B cell (primary cell): ENCODE measurements at regions not wholly inside any gene's neighbourhood (a gene's known extent, or its start where the extent isn't known, plus 50 kb on each side); places are given as distances from the start of the nearest gene placed in this dataset.

ENCODE experiments used
- ATAC-seq: fragments of 200-7000 bp; cut with Tn5 transposase; one replicate; pipeline ENCODE4 v1.10.0; 2021; ENCODE audit warnings: low read depth, mild to moderate bottlenecking, moderate number of reproducible peaks, moderate library complexity
- CTCF ChIA-PET: fragments of 350-600 bp; sonication (Branson Sonifier 250); formaldehyde crosslinking; loops from one replicate; lab custom pipeline; 2021; ENCODE audit warnings: antibody characterized with exemption, inconsistent platforms; lab: Charles Lee
- POLR2A ChIA-PET: fragments of 350-600 bp; sonication (Branson Sonifier 250); formaldehyde crosslinking; loops from one replicate; lab custom pipeline; 2021; ENCODE audit warnings: antibody characterized with exemption; lab: Charles Lee
- DNase-seq: peaks from one replicate; pipeline ENCODE4 v3.0.0; 2013
- H2AFZ ChIP-seq: 2 replicates; pipeline ENCODE4 v1.6.1; 2012; ENCODE audit warnings: mild to moderate bottlenecking, low read depth, low read length; ENCODE audit not compliant: insufficient read depth, poor library complexity, severe bottlenecking
- H3K27ac ChIP-seq, 2 donors: 1 replicate in 1 of 2; 2 replicates in 1 of 2; pipeline ENCODE4 v1.5.1; 2012 to 2013; ENCODE audit warnings: low read length in 2 of 2, mild to moderate bottlenecking in 2 of 2, moderate library complexity in 1 of 2
- H3K27me3 ChIP-seq, 4 experiments: fragments of 200-600 bp in 1 of 4; sonication (generic) in 1 of 4; replicated peaks in 1 of 4; 1 replicate in 2 of 4; 2 replicates in 2 of 4; pipeline versions ENCODE4 v1.6.1 to v1.7.0; 2013 to 2016; ENCODE audit warnings: low read length in 3 of 4, mild to moderate bottlenecking in 2 of 4, mixed read lengths in 1 of 4, moderate library complexity in 1 of 4; ENCODE audit not compliant: insufficient read depth in 4 of 4, control insufficient read depth in 3 of 4; ENCODE audit errors: control extremely low read depth in 1 of 4
- H3K36me3 ChIP-seq, 2 experiments: replicated peaks in 1 of 2; 1 replicate in 1 of 2; 2 replicates in 1 of 2; pipeline versions ENCODE4 v1.6.1 to v1.7.1; 2013; ENCODE audit warnings: low read length in 1 of 2; ENCODE audit not compliant: insufficient read depth in 2 of 2, control insufficient read depth in 1 of 2; ENCODE audit errors: control extremely low read depth in 1 of 2, extremely low read depth in 1 of 2
- H3K4me1 ChIP-seq, 2 donors: fragments of 200-600 bp in 1 of 2; sonication (generic) in 1 of 2; 1 replicate in 1 of 2; 2 replicates in 1 of 2; pipeline versions ENCODE4 v1.5.1 to v1.6.1; 2013 to 2017; ENCODE audit warnings: low read length in 2 of 2; ENCODE audit not compliant: control insufficient read depth in 2 of 2, insufficient read depth in 2 of 2
- H3K4me2 ChIP-seq: replicated peaks from 2 replicates; pipeline ENCODE3; 2012; ENCODE audit warnings: mild to moderate bottlenecking, low read depth, low read length; ENCODE audit not compliant: poor library complexity, severe bottlenecking
- H3K4me3 ChIP-seq, 5 experiments: fragments of 200-600 bp in 1 of 5; sonication (generic) in 1 of 5; 1 replicate in 3 of 5; 2 replicates in 2 of 5; pipeline versions ENCODE4 v1.5.1 to v1.7.0; 2011 to 2016; ENCODE audit warnings: low read length in 4 of 5, mild to moderate bottlenecking in 4 of 5, low read depth in 2 of 5, control low read depth in 1 of 5, moderate library complexity in 1 of 5; ENCODE audit not compliant: insufficient read depth in 1 of 5; ENCODE audit errors: control extremely low read depth in 1 of 5, extremely low read depth in 1 of 5
- H3K79me2 ChIP-seq: fragments of 200-600 bp; sonication (generic); one replicate; pipeline ENCODE4 v1.6.0; 2016; ENCODE audit warnings: low read length; ENCODE audit not compliant: control insufficient read depth, insufficient read depth
- H3K9ac ChIP-seq: fragments of 200-600 bp; sonication (generic); 2 replicates; pipeline ENCODE4 v1.6.1; 2017; ENCODE audit warnings: mild to moderate bottlenecking, low read length, moderate library complexity
- H3K9me3 ChIP-seq, 3 donors: one replicate each; pipeline versions ENCODE4 v1.6.1 to v1.7.1; 2013; ENCODE audit warnings: low read length in 2 of 3; ENCODE audit not compliant: control insufficient read depth in 2 of 3, insufficient read depth in 1 of 3; ENCODE audit errors: control extremely low read depth in 1 of 3
- H4K20me1 ChIP-seq: 2 replicates; pipeline ENCODE4 v1.6.0; 2012; ENCODE audit warnings: mild to moderate bottlenecking, low read length; ENCODE audit not compliant: insufficient read depth, control insufficient read depth, poor library complexity, severe bottlenecking
- H3K27ac Mint-ChIP-seq: one replicate; pipeline ENCODE4 v1.8.0; 2021; ENCODE audit warnings: mixed read lengths
- H3K27me3 Mint-ChIP-seq: one replicate; pipeline ENCODE4 v1.8.0; 2021; ENCODE audit warnings: mixed read lengths
- H3K4me1 Mint-ChIP-seq: one replicate; pipeline ENCODE4 v1.8.0; 2021; ENCODE audit warnings: mixed read lengths
- H3K4me3 Mint-ChIP-seq: one replicate; pipeline ENCODE4 v1.8.0; 2021; ENCODE audit warnings: mixed read lengths
- H3K9me3 Mint-ChIP-seq: one replicate; pipeline ENCODE4 v1.8.0; 2022; ENCODE audit warnings: mixed read lengths; ENCODE audit not compliant: insufficient read depth
- EZH2 ChIP-seq: IDR thresholded peaks from 2 replicates; pipeline ENCODE4 v1.6.1; 2012; ENCODE audit warnings: borderline replicate concordance, low read depth, mild to moderate bottlenecking, moderate library complexity, low read length; ENCODE audit not compliant: insufficient read depth, poor library complexity, severe bottlenecking
- WGBS: methylation state at CpG from one replicate; pipeline ENCODE4 v1.1.5; 2013; ENCODE audit warnings: missing lambda C conversion rate; ENCODE audit not compliant: insufficient coverage; 5-methylcytosine and 5-hydroxymethylcytosine counted together
- intact Hi-C: fragments of 100-400 bp; cut with micrococcal nuclease; formaldehyde crosslinking; loops from one replicate; pipeline ENCODE4 v1.10.0; 2022
- TF ChIP-seq, protein P1 (sequence below): fragments of 200-600 bp; IDR thresholded peaks from one replicate; pipeline ENCODE4 v1.8.0; 2022; ENCODE audit warnings: antibody characterized with exemption, mild to moderate bottlenecking

DNA sequence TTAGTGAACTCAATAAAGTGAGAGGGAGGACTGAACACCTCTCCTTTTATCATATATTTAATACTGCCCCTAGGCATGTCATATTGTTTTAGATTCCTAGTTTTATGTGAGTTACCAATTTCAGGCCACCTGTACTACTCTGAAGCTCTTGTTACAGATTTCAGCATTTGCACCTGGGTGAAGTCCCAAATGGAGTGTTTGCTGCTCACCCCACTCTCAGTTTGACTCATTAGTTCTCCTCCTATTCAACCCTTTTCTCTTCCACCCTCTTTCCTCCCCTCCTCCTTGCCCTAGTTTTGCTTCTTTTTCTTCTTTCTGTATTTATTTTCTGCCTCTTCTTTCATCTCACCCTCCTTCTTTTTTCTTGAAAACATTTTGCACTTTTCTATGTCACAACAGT lies 1852.2 kb upstream of the IGFBP7 start:
- no peak overlapping the region for H3K27ac ChIP-seq
- H4K20me1 ChIP-seq: no peaks in the 10 kb centered on the region
- H2AFZ ChIP-seq: no peak overlapping the region
- H3K4me3 Mint-ChIP-seq: no peak overlapping the region
- POLR2A ChIA-PET: no interaction called here
- no peaks in the 10 kb centered on the region for H3K27me3 ChIP-seq
- H3K4me1 ChIP-seq: no peaks in the 10 kb centered on the region
- H3K9me3 ChIP-seq: peaks cover 0 to 1% (median 0%) of the 10 kb centered on the region in 3 donors
- H3K27ac Mint-ChIP-seq: no peak overlapping the region
- no peaks in the 10 kb centered on the region for H3K27me3 Mint-ChIP-seq
- no peak overlapping the region for H3K9ac ChIP-seq
- TF ChIP-seq, protein P1, sequence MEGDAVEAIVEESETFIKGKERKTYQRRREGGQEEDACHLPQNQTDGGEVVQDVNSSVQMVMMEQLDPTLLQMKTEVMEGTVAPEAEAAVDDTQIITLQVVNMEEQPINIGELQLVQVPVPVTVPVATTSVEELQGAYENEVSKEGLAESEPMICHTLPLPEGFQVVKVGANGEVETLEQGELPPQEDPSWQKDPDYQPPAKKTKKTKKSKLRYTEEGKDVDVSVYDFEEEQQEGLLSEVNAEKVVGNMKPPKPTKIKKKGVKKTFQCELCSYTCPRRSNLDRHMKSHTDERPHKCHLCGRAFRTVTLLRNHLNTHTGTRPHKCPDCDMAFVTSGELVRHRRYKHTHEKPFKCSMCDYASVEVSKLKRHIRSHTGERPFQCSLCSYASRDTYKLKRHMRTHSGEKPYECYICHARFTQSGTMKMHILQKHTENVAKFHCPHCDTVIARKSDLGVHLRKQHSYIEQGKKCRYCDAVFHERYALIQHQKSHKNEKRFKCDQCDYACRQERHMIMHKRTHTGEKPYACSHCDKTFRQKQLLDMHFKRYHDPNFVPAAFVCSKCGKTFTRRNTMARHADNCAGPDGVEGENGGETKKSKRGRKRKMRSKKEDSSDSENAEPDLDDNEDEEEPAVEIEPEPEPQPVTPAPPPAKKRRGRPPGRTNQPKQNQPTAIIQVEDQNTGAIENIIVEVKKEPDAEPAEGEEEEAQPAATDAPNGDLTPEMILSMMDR: no peak
- TF ChIP-seq EZH2: no peak
- CTCF ChIA-PET: no interaction called here
- H3K4me1 Mint-ChIP-seq: no peaks in the 10 kb centered on the region
- DNase-seq (no peak), ATAC-seq (no peak)
- no peaks in the 10 kb centered on the region for H3K36me3 ChIP-seq
- no peak overlapping the region for H3K4me2 ChIP-seq
- intact Hi-C loops: no loop called here
- no peak overlapping the region for H3K4me3 ChIP-seq
- H3K9me3 Mint-ChIP-seq: no peaks in the 10 kb centered on the region
- H3K79me2 ChIP-seq: no peaks in the 10 kb centered on the region

DNA sequence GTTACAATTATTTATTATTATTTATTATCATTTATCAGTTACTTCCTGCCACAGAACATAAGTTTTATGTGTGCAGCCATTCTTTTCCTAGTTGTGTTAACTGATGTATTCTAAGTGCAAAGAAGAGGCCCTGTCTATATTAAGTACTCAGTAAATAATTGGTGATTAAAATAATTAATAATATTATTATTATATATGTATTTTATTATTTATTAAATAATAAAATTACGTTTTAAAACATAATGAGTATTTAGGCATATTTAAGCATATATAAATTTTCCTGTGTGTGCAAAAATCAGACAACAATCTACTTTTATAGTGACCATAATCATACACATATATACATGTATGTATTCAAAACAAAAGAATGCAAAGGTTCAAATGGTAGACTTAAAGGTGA lies 1871.6 kb upstream of the IGFBP7 start:
- no peak overlapping the region for H3K4me3 ChIP-seq
- ChIA-PET POLR2A (no interaction called here), CTCF (no interaction called here)
- Mint-ChIP-seq H3K27me3 (no peaks in the 10 kb centered on the region), H3K9me3 (no peaks in the 10 kb centered on the region), H3K4me3 (no peak overlapping the region), H3K27ac (no peak overlapping the region), H3K4me1 (no peaks in the 10 kb centered on the region)
- DNase-seq (no peak), ATAC-seq (no peak)
- H2AFZ ChIP-seq: no peak overlapping the region
- no CpG with 5 or more reads among the region's 1 CpG for WGBS
- H3K36me3 ChIP-seq: no peaks in the 10 kb centered on the region
- H4K20me1 ChIP-seq: no peaks in the 10 kb centered on the region
- no peaks in the 10 kb centered on the region for H3K4me1 ChIP-seq
- H3K4me2 ChIP-seq: no peak overlapping the region
- H3K27me3 ChIP-seq: no peaks in the 10 kb centered on the region
- intact Hi-C loops: no loop called here
- H3K9ac ChIP-seq: no peak overlapping the region
- TF ChIP-seq, protein P1: no peak
- no peak for TF ChIP-seq EZH2
- H3K9me3 ChIP-seq: peaks cover 0 to 2% (median 0%) of the 10 kb centered on the region in 3 donors
- no peak overlapping the region for H3K27ac ChIP-seq
- no peaks in the 10 kb centered on the region for H3K79me2 ChIP-seq
